ENCODE measurements at regions not wholly inside any gene's neighbourhood (a gene's known extent, or its start where the extent isn't known, plus 50 kb on each side); places are given as distances from the start of the nearest gene placed in this dataset.

DNA sequence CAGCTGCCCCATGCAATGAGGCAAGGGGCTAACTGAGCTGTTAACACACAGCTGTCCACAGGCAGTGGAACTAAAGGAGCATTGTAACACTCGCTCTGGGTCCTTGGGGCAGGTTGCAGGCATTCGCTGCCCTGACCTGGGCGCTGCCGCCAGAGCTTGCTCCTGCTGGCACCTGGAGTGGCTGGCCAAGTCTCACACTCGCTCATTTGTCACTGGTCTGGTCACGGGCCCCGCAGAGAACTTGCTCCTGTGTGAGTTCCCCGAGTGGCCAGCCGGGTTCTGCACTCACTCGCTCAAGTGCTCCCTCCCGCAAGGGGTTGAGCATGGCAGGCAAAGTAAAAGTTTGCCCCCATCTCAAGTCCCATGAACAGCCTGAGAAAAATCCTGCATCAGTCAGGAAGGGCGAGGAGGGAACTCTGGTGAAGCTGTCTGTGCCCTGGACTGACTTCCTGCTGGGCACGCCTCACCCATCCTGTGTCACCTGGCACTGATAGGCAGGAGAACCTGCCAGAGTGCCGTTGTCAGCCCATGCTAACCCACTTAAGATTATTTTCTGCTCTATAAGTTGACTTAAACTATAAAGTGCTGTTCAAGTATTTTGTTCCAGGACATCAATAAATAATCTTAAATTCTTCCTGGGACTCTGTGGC lies 934.8 kb upstream of the GYPC start:
- Histone ChIP-seq H3K27ac (ENCODE audit: low read depth in 1 of 2, low read length in 2 of 2) (no peak overlapping the region), H3K9me3 (replicated peaks in 1 of 2; ENCODE audit: control insufficient read depth in 1 of 2, insufficient read depth in 1 of 2, low read length in 2 of 2) (peaks cover 0 to 11% of the 10 kb centered on the region in 2 donors), H3K9ac (ENCODE audit: insufficient read depth, low read length, poor library complexity, severe bottlenecking) (no peak overlapping the region), H3K4me3 (replicated peaks in 1 of 3; ENCODE audit: low read depth in 2 of 3, low read length in 3 of 3) (no peak overlapping the region), H3K4me2 (replicated peaks; ENCODE audit: extremely low read depth, low read length, poor library complexity, severe bottlenecking) (no peak overlapping the region), H3K4me1 (ENCODE audit: control insufficient read depth in 1 of 2, insufficient read depth in 2 of 2, low read length in 2 of 2) (no peaks in the 10 kb centered on the region), H2AFZ (ENCODE audit: insufficient read depth, low read depth, low read length, poor library complexity, severe bottlenecking) (no peak overlapping the region), H4K20me1 (ENCODE audit: insufficient read depth, low read length) (no peaks in the 10 kb centered on the region), H3K79me2 (ENCODE audit: insufficient read depth, low read length) (no peaks in the 10 kb centered on the region), H3K36me3 (replicated peaks in 1 of 2; ENCODE audit: control insufficient read depth in 1 of 2, insufficient read depth in 2 of 2, low read length in 2 of 2) (no peaks in the 10 kb centered on the region), H3K27me3 (ENCODE audit: control insufficient read depth in 2 of 2, insufficient read depth in 2 of 2, low read length in 2 of 2) (no peaks in the 10 kb centered on the region)
- DNase-seq: no peak
- Mint-ChIP-seq H3K9me3 (peaks cover 0 to 14% (median 6%) of the 10 kb centered on the region in 7 donors), H3K27me3 (ENCODE audit: low read depth in 3 of 3) (no peaks in the 10 kb centered on the region), H3K4me1 (no peaks in the 10 kb centered on the region), H3K36me3 (no peaks in the 10 kb centered on the region), H3K27ac (no peak overlapping the region), H3K4me3 (no peak overlapping the region)
- intact Hi-C loops (cut with micrococcal nuclease): no loop called here
- 93% methylated on average over 10 of the region's 14 CpGs for WGBS (ENCODE audit: insufficient coverage)
- TF ChIP-seq, protein P1, sequence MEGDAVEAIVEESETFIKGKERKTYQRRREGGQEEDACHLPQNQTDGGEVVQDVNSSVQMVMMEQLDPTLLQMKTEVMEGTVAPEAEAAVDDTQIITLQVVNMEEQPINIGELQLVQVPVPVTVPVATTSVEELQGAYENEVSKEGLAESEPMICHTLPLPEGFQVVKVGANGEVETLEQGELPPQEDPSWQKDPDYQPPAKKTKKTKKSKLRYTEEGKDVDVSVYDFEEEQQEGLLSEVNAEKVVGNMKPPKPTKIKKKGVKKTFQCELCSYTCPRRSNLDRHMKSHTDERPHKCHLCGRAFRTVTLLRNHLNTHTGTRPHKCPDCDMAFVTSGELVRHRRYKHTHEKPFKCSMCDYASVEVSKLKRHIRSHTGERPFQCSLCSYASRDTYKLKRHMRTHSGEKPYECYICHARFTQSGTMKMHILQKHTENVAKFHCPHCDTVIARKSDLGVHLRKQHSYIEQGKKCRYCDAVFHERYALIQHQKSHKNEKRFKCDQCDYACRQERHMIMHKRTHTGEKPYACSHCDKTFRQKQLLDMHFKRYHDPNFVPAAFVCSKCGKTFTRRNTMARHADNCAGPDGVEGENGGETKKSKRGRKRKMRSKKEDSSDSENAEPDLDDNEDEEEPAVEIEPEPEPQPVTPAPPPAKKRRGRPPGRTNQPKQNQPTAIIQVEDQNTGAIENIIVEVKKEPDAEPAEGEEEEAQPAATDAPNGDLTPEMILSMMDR (IDR thresholded peaks at IDR 0.05): no peak

DNA sequence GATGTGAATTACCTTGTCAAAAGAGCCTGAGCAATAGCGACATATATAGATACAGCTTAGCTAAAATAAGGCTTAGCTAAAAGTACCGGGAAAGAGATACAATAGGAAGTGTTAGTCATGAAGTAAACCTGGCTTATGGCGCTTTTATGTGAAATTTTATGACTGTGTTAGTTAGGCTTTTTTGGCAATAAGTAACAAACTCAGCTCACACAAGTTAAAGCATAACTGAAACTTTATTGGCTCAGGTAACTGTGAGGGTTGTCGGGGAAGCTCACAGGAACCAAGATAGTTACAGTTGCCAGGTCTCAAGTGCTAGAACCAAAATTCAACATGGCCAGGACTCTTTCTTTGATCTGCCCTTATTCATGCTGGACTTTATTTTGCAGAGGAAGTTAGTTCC lies 925.0 kb upstream of the GYPC start:
- Histone ChIP-seq H3K9me3 (replicated peaks in 1 of 2; ENCODE audit: control insufficient read depth in 1 of 2, insufficient read depth in 1 of 2, low read length in 2 of 2) (peaks cover 13 to 27% of the 10 kb centered on the region in 2 donors), H3K9ac (ENCODE audit: insufficient read depth, low read length, poor library complexity, severe bottlenecking) (no peak overlapping the region), H3K27me3 (ENCODE audit: control insufficient read depth in 2 of 2, insufficient read depth in 2 of 2, low read length in 2 of 2) (no peaks in the 10 kb centered on the region), H4K20me1 (ENCODE audit: insufficient read depth, low read length) (no peaks in the 10 kb centered on the region), H3K4me3 (replicated peaks in 1 of 3; ENCODE audit: low read depth in 2 of 3, low read length in 3 of 3) (no peak overlapping the region), H2AFZ (ENCODE audit: insufficient read depth, low read depth, low read length, poor library complexity, severe bottlenecking) (no peak overlapping the region), H3K4me1 (ENCODE audit: control insufficient read depth in 1 of 2, insufficient read depth in 2 of 2, low read length in 2 of 2) (no peaks in the 10 kb centered on the region), H3K36me3 (replicated peaks in 1 of 2; ENCODE audit: control insufficient read depth in 1 of 2, insufficient read depth in 2 of 2, low read length in 2 of 2) (no peaks in the 10 kb centered on the region), H3K79me2 (ENCODE audit: insufficient read depth, low read length) (no peaks in the 10 kb centered on the region), H3K4me2 (replicated peaks; ENCODE audit: extremely low read depth, low read length, poor library complexity, severe bottlenecking) (no peak overlapping the region), H3K27ac (ENCODE audit: low read depth in 1 of 2, low read length in 2 of 2) (no peak overlapping the region)
- TF ChIP-seq, protein P1 (IDR thresholded peaks at IDR 0.05): no peak
- Mint-ChIP-seq H3K9me3 (peaks cover 2 to 28% (median 6%) of the 10 kb centered on the region in 7 donors), H3K27ac (no peak overlapping the region), H3K4me3 (no peak overlapping the region), H3K27me3 (ENCODE audit: low read depth in 3 of 3) (no peaks in the 10 kb centered on the region), H3K4me1 (no peaks in the 10 kb centered on the region), H3K36me3 (no peaks in the 10 kb centered on the region)
- WGBS (ENCODE audit: insufficient coverage): 90% methylated on average over 1 of the region's 4 CpGs
- DNase-seq: no peak
- intact Hi-C loops (cut with micrococcal nuclease): no loop called here
